AG20443 (cell line): ENCODE measurements at regions not wholly inside any gene's neighbourhood (a gene's known extent, or its start where the extent isn't known, plus 50 kb on each side); places are given as distances from the start of the nearest gene placed in this dataset.
A peak's percentile ranks its signal among the peaks of the same experiment; 100 is the strongest.

Source experiments
- DNase-seq: peaks from one replicate; pipeline ENCODE4 v3.0.0; 2012; ENCODE audit warnings: low spot score, mixed read lengths

DNA sequence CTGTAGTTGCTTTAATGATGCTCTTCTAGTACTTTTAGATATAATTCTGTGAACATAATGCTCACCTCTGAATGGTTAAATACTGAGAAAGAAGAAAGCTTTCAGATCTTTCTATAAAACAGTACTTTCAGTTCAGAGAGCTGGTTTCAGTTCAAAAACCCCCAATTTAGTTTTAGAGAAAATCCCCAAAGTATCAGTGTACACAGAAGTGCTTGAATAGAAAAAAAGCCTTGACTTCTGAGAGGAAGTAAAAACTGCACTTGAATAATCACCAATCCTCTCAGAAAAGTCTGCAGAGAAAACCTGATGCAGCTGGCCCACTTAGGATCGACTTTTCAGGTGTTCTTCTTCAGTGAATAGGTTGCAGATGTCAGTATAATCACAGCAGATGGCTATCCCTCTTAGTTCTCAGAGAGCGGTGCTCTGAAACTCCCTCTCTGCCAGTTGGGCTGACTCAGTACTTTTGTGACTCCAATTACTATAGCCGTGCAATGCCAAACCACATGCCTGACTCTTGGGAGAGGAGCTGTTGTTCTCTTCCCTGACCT is 616.3 kb downstream of the LRFN5 start:
- peak; percentile 74 for DNase-seq

DNA sequence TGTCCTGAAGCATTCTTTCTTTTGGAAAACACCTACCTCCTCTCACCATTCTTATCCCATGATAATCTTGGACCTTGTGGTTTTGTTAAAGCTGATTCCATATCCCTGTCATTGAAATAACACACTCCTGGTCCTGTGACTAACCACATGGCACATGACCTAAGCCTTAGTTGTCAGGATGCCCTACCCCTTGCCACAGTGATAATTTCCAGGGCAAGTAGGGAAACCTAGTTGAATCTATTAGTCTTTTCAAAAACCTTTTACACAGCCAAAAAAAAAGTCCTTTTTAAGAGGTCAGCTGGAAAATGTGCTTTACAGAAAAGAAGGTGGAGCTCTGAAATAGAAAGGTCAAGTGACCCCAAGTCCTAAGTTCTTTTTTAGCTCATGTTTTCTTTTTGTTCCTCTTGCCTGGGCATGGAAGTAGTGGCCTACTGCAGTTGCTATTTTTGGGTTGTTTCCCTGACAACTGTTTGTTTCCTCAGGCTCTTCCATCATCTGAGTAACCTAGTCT is 608.4 kb downstream of the LRFN5 start:
- peak; percentile 60 for DNase-seq

DNA sequence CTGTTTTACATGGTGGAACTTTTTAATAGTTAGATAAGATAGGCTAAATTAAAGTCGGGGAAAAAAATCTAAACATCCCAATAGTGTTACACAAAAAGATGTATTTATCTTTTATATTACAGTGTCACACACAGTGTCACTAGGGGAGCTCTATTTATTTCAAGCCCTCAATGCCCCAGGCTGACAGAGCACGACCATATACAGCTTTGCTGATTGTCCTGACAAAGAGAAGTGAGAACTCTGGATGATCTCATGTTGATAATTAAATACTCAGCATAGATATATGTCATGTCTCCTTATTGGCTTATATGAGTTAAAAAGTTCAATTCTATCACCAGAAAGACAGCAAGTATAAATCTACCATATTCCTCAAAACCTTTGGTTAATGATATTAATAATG is 594.3 kb downstream of the LRFN5 start:
- no peak for DNase-seq

DNA sequence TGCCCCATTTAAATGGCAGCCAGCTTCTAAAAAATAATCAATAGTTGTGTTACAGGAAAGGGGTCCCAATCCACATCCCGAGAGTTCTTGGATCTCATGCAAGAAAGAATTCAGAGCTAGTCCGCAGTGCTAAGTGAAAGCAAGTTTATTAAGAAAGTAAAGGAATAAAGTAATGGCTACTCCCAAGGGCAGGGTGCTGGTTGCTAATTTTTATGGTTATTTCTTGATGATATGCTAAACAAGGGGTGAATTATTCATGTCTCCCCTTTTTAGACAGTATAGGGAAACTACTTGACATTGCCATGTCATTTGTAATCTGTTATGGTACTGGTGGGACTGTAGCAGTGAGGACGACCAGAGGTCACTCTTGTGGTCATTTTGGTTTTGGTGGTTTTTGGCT is 591.3 kb downstream of the LRFN5 start:
- no peak for DNase-seq

DNA sequence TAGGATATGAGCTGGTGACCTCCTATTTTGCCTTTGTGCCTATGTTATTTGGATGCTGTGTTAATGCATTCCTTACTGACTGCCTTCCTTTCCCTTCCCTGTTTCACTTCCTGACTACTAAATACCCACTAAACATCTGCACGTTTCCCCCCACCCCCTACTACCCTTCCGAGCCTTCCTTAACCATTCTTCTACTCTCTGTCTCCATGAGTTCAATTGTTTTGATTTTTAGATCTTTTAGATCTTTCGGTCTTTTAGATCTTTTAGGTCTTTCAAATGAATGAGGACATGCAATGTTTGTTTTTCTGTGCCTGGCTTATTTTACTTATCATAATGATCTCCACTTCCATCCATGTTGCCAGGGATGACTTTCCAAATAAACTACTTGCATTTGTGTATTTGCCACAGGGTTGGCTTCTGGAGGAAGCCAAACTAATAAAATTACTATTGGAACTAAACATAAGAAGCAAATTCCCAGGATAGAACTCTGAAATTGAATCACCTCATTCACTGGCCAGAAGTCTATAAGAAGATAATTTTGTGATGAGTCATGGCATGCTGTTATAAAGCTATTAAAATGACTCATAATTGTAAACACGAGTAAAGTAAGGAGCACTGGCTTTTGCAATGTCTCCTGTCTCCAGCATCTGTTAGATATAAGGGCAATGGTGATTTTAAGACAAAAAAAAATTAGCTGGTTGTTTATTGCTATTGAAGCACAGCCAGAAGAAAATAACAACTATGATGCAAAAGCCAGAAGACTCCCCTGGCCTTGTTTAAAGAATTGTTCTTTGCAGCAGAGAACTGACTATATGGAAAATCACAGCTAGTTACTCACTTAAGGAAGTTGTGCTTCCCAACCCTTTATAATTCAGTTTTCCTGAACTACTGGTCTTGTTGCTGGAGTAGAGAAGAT is 586.3 kb downstream of the LRFN5 start:
- DNase-seq: peak; percentile 68

DNA sequence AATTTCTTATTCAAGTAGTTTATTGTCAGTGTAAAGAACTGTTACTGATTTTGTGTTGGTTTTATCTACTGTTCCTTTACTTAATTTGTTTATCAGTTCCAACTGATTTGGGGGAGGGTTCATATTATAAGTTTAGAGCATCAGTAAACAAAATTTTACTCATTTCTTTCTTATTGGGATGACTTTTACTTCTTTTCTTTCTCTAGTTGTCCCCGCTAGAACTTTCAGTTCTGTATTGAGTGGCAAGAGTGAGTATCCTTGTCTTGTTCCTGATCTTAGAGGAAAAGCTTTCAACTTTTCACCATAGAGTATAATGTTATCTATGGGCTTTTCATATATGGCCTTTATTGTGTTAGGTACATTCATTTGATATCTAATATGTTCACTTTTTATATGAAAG is 584.1 kb downstream of the LRFN5 start:
- DNase-seq: no peak

DNA sequence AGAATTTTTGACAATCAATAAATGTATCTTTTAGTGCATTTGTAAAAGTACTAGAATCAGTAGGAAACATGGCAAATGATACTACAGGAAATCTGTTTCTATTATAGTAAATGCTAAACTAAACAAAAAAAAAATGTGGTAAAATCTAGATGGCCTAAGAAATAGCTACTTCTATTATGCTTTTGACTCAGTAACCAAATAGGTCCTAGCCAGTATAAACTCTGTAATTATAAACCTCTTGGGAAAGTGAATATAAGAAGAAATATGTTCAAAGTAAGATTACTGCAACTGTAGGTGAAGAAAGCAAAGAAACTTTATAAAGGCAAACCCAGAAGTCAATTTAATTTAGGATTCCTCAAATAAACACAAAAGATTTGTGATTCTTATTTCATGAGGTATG is 581.2 kb downstream of the LRFN5 start:
- no peak for DNase-seq

DNA sequence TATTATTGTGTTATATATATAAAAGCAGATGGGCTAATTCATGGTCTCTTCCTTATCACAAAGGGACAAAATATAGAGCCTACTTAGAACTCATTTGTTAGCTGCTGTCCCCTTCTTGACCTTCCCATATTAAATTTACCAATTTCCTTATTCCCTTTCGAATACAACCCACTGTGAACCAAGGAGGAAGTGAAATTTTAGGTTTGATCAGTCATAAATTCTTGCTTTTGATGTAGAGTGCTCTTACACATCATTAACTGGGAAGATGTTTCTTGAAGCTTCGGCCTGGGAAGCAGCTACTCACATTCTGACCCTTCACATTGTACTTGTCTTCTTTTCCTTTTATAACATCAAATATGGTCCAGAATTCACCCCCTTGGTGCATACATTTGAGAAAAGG is 579.0 kb downstream of the LRFN5 start:
- DNase-seq: no peak

DNA sequence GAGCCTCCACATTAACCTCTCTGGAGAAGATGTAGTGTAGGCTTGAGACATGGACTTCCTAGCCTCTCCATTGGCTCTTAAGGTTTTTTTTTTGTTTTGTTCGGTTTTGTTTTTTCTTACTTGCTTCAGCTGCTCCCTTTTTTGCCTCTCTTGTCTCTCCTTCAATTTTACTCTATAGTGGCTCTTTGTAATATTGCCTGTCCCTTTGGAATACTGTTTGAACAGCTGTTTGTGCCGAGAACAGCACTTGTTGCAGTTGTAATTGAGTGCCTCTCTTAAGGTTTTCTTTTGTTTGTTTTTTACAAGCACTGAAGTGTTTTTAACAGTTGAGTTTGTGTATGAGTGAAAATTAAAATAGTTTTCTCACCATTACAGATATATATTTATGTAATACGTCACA is 567.7 kb downstream of the LRFN5 start:
- DNase-seq: no peak

DNA sequence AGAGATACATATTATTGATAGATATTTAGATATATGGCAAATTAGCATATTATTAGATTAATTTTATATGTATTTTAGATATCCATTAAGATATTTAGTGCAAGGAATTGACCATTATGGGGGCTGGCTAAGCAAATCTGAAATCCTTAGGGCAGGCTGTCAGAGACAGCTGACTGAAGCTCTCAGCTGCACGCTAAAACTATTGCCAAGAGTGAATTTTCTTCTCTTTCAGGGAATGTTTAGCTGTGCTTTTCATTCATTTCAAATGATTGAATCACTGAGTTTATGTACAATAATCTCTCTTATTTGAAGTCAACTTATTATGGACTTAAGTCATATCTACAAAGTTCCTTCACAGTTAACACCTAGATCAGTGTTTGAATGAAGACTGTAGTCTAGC is 566.5 kb downstream of the LRFN5 start:
- DNase-seq: no peak

DNA sequence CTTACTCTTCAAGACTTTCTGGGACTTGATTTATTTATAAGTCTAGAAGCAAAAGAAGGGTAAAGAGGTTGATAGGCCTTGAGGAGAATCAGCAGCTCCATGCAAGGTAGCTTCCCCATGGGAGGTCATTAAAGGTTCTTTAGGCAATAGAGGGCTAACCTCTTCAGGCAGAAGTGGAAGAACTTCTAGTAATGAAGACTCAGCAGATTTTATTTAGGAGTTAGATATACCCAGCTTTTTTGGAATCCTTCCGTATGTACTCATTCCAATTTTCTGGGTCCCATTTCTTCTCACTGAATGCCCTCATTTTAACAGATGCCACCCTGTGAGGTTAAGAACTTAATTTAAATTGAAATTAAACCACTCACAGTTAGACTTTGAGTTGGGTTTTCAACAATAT is 565.6 kb downstream of the LRFN5 start:
- no peak for DNase-seq

DNA sequence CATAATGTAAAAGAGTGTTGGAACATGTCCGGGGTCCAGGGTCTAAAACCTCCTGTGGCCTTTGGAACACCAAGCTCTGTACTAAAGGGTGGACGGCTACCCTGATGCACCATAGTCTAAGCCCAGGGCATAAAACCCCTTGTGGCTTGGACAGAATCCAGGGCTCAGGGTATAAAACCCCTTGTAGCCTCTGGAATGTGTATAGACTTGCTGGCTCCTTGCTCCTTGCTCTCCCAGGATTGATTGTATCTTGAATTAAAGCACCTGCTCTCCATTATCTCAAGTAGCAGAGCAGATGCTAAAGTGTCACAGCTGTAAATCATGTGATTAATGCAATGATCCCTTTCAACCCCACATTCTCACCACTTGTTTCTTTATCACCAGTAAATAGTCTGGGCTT is 556.5 kb downstream of the LRFN5 start:
- DNase-seq: no peak

DNA sequence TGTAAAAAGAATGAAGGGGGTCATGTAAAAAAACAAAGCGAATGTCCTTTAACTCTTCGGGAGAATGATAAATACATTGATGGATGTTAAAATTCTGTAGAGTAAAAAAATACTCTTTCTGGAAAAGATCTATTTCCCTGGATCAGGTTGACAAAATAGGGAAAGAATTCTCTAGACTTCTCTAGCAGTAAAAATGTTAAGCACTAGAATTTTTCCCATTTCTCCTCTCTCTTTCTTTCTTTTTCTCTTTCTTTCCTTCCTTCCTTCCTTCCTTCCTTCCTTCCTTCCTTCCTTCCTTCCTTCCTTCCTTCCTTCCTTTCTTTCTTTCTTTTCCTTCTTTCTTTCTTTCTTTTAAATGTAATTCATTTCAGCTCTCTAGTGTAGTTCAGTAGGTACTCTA is 552.5 kb downstream of the LRFN5 start:
- DNase-seq: no peak

DNA sequence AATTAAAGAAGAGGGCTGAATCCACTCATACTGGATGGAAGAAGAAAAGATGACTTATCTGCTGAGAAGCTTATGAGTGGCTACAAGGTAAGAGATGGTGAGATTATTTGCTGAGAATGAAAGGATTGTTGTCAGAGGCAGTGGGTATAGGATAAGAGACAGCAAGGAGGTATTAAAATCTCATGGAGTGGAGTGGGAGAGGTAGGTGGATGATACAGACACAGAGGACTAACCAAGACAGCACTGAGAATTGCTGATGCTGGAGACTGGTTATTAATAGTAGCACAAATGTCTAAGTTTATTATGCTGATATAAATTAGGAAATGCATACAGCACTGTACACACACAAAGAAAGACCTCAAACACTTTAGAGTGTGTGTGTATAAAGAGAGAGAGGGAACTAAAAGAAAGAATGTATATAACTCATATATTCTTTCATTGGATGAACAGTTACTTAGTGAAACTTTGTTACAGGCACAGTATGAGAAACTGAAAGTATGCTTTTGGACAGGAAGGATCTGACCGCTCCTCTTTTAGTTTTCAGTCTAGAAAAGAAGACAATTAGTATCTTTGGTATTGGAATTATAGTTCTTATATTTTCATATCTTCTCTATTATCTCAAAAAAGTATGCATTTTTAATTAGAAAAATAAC is 543.1 kb downstream of the LRFN5 start:
- no peak for DNase-seq

DNA sequence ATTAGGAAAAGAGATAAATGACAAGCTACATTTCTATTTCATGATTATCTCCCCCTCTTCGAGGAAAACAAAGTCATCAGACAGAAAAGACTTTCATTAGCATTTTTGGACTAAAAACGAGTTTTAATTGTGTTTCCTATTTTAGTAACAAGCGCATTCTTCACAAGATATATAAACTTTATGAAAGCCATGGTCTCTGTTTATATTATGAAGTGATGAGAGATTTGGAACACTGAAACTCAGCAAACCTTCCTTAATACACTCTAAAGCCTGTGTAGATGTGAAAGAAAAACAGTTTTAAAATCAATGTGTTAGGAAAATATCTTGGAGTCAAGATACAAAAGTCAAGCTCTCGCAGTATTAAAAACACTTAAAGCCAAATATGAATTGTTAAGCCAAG is 539.1 kb downstream of the LRFN5 start:
- no peak for DNase-seq

DNA sequence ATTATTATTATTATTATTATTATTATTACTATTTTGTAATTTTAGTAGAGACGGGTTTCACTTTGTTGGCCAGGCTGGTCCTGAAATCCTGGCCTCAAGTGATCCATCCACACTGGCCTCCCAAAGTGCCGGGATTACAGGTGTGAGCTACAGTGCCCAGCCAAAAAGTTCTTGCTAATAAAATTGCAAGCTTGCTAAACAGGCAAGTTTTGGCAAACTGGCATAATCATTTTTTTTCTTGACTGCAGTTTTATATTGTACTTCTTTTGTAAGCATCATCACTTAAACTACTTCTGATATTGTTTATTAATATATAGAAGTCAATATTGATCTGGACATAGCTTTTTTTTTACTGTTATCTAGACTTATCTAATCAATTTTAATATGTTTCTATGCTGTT is 536.4 kb downstream of the LRFN5 start:
- DNase-seq: no peak

DNA sequence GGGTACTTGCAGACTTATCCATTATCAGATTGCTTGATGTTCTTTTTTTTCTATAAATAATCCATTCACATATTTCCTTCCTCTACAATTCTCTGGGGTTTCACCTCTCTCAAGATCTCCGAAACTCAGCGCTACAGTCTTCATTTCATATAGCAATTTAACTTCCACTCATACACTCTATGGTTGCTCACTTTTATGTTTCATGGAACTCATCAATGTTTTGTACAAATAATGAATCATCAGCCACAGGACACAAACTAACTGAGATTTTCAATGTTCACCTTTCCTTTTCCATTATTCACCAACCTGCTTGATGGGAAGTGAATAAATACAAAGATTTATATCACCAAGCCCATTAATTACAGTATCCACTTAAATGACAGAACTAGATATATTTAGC is 534.7 kb downstream of the LRFN5 start:
- DNase-seq: no peak

DNA sequence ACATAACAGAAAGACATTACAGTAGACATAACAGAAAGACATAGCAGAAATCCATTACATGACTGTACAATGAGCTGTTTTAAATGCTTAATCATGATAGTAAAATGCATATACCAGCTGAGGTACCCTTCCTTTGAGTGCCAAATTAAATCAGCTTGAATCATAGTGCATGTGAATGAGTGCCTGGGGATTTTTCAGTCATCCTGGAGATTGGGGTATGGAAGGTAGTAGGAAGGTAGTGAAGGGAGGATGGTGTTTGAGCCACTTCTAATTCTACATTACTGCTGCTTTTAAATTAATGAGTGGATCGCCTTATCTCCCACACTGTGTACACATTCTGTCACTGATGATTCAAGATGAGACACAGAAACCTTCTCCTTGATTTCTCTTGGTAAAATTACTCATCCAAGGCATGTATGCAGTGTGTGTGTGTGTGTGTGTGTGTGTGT is 534.2 kb downstream of the LRFN5 start:
- DNase-seq: peak; percentile 14

DNA sequence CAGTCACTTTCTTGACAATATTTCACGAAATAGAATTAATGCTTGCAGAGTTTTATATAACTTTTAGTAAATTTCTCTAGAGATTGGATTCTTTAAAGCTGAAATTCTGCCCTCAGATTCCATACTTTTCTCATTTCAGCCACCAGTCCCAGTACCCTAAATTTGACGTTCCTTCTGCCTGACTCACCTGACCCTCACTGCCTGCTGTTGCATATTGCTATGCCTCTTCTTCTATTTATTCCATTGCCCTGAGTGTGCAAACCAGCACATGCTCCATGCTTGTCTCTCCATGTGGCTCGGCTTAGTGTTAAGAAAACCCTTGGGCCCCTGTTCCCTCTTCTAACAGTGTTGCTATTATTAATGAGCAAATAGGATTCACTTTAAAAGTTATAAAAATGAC is 533.3 kb downstream of the LRFN5 start:
- DNase-seq: peak; percentile 4

DNA sequence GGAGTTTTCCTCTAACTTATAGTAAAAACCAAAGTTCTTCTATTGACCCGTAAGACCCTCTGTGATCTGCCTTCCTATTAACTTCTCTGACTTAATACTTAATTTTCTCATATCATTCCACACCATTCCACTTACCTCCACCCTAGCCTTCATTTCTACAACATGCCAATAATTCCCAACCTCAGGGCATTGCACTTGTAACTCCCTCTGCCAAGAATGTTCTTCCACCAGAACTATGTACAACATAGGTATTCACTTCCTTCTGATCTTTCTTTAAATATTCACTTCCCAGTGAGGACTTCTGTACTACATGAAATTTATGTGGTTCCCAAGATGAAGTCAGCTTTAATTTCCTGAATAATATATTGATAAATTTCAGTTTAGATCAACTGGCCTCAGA is 531.7 kb downstream of the LRFN5 start:
- no peak for DNase-seq

DNA sequence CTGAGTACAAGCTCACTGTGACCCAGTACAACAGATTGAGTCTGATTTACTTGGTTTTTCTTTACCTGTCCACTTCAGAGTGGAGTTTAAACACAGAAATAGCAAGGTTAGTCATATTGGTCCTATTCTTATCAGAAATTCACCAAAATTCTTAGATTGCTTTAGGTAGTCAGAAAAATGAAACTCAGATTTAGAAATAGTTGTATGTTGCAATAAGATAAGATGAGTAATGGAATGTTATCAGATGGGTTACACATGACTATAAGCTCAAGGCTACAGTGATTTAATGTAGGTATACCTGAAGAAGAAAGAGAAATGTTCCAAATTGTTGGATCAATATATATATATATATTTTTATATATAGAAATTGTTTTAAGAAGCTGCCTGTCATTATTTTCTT is 524.1 kb downstream of the LRFN5 start:
- no peak for DNase-seq

DNA sequence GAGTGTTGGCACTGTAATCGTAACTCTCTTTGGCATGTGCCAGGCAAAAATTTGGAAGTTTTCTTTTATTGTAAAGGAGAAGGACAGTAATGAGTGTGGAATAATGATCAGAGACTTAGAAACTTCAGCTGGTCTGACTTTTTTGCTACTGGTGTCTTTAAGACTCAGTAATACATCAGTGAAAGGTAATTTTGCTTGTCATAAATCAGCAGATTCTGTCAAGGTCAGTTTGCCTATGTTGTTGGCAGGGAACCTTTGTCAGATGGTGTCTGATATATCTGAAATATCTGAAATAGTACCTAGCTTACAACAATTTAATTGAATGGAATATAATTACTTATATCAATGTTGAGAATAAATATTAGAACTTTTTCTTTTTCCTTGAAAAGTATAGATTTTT is 516.9 kb downstream of the LRFN5 start:
- DNase-seq: no peak
